GM21447 (cell line): ENCODE measurements at regions not wholly inside any gene's neighbourhood (a gene's known extent, or its start where the extent isn't known, plus 50 kb on each side); places are given as distances from the start of the nearest gene placed in this dataset.
"Not testable (repeated sequence)": the region's sequence is repeated elsewhere in the genome, so short reads cannot be mapped to it uniquely, and the experiment has no call there.

Experiments used
- ATAC-seq: cut with Tn5 transposase; IDR thresholded peaks from one replicate; pipeline ENCODE4 v1.9.1; 2021; ENCODE audit not compliant: unreplicated experiment

- not testable (repeated sequence) for ATAC-seq
These were observed 941.5 kb downstream of the TUBA3C start for GRCh38 chr13:18240086-18240485.

DNA sequence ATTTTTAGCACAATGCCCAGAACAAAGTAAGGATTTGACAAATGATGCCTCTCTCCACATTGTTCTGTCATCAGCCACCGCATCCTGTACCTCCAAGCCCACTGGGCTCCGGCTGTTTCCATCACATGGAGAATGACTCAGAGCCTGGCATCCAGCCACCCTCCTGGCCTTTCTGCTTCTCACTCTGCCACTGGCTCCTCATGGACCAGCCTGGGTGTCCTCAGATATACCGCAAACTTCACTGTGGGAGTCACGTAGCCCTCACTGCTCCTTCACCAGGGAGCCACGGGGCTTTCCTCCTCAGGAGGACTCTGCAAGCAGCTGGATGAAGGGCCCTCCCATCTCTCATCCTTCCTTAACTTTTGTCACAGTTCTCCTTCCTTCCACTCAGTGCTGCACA lies 943.0 kb downstream of the TUBA3C start:
- not testable (repeated sequence) for ATAC-seq

DNA sequence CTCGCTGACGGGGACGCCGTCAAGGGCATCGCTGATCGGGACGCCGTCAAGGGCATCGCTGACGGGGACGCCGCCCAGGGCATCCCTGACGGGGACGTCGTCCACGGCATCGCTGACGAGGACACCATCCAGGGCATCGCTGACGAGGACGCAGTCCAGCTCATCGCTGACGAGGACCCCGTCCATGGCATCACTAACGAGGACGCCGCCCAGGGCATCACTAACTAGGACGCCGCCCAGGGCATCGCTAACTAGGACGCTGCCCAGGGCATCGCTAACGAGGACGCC lies 945.2 kb downstream of the TUBA3C start:
- ATAC-seq, result no peak

DNA sequence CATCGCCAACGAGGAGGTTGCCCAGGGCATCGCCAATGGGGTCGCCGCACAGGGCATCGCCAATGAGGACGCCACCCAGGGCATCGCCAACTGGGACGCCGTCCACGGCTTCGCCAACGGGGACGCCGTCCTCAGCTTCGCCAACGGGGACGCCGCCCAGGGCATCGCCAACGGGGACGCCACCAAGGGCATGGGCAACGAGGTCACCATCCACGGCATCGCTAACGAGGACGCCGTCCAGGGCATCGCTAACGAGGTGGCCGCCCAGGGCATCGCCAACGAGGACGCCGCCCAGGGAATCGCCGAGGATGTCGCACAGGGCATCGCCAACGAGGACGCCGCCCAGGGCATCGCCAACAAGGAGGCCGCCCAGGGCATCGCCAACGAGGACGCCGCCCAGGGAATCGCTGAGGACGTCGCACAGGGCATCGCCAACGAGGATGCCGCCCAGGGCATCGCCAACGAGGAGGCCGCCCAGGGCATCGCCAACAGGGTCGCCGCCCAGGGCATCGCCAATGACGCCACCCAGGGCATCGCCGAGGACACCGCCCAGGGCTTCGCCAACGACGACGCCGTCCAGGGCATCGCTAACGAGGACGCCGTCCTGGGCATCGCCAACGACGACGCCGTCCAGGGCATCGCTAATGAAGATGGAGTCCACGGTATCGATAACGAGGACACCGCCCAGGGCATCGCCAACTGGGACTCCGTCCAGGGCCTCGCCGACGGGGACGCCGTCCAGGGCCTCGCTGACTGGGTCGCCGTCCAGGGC lies 945.7 kb downstream of the TUBA3C start:
- ATAC-seq, result no peak

DNA sequence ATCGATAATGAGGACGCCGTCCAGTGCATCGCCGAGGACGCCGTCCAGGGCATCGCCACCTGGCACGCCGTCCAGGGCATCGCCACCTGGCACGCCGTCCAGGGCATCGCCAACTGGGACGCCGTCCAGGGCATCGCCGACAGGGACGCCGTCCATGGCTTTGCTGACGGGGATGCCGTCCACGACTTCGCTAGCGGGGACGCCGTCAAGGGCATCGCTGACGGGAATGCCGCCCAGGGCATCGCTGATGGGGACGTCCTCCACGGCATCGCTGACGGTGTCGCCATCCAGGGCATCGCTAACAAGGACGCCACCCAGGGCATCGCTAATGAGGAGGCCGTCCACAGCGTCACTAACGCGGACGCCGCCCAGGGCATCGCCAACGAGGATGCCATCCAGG lies 946.5 kb downstream of the TUBA3C start:
- no peak for ATAC-seq

DNA sequence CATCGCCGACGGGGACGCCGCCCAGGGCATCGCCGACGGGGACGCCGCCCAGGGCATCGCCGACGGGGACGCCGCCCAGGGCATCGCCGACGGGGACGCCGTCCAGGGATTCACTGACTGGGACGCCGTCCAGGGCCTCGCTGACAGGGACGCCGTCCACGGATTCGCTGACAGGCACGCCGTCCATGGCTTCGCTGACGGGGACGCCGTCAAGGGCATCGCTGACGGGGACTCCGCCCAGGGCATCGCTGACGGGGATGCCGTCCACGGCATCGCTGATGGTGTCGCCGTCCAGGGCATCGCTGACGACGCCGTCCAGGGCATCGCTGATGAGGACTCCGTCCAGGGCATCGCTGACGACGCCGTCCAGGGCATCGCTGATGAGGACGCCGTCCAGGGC lies 947.2 kb downstream of the TUBA3C start:
- ATAC-seq, result not testable (repeated sequence)

GRCh38 chr13:18233783-18234299 lies 947.8 kb downstream of the TUBA3C start:
- no peak for ATAC-seq

- no peak for ATAC-seq
These were observed 948.4 kb downstream of the TUBA3C start for GRCh38 chr13:18232994-18233782.

GRCh38 chr13:18232298-18232993 lies 949.2 kb downstream of the TUBA3C start:
- ATAC-seq, result no peak

DNA sequence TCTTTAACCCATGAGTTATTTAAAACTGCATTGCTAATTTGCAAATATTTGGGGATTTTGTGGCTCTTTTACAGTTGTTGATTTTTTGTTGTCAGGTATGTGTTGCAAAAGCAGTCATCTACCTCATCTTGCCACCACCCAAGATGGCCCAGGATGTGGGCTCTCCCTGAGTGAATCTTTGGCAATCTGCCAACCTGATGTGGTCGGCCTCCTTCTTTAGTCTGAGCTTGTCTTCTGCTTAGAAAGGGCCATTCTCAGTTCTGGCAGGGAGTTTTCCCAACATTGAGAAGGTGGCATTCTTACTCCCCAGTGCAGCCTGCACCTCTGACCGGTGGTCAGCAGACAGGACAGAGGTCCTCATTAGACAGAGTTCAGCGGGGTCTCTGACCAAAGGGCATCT lies 957.2 kb downstream of the TUBA3C start:
- ATAC-seq, result not testable (repeated sequence)

DNA sequence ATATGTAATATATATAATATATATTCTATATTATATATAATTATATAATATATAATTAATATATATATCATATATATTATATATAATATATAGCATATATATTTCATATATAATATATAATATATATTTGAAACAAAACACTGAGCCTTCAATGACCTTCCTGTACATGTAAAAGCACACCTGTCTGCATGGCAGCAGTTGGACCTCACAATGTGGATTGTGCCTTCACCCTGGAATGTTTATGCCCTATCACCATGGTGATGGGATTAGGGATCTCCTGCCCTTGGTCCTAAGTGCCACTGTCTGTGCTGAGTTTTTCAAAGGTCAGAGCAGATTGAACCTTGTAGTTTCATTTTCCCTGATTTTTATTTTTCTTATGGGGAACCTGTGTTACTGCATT lies 966.9 kb downstream of the TUBA3C start:
- not testable (repeated sequence) for ATAC-seq

- ATAC-seq, result not testable (repeated sequence)
These were observed 968.1 kb downstream of the TUBA3C start for GRCh38 chr13:18213511-18213910.

DNA sequence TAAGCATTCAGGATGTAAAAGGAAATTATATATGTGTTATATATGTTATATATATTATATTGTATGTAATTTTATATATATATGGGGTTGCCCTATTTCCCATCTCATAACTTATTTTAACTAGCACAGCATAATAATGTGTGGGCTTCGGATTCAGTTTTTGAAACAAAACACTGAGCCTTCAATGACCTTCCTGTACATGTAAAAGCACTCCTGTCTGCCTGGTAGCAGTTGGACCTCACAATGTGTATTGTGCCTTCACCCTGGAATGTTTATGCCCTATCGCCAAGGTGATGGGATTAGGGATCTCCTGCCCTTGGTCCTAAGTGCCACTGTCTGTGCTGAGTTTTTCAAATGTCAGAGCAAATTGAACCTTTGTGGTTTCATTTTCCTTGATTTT lies 968.8 kb downstream of the TUBA3C start:
- peak; percentile 29 for ATAC-seq

DNA sequence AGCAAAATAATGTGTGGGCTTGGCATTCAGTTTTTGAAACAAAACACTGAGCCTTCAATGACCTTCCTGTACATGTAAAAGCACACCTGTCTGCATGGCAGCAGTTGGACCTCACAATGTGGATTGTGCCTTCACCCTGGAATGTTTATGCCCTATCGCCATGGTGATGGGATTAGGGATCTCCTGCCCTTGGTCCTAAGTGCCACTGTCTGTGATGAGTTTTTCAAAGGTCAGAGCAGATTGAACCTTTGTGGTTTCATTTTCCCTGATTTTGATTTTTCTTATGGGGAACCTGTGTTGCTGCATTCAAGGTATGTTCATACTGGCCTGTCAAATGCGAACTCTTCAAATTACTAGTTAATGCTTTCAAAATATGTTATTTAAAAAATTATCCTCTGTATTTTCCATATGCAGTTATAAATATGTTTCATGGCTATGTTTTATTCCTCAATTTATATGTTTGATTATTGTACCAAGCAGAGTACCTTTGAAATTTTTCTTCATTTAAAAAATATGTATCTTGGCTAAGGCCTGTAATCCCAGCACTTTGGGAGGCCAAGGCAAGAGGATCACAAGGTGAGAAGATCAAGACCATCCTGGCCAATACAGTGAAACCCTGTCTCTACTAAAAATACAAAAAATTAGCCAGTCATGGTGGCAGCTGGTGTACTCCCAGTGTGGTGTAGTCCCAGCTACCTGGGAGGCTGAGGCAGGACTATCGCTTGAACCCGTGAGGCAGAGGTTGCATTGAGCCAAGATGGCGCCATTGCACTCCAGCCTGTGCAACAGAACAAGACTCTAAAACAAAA lies 969.7 kb downstream of the TUBA3C start:
- peak; percentile 92 for ATAC-seq

DNA sequence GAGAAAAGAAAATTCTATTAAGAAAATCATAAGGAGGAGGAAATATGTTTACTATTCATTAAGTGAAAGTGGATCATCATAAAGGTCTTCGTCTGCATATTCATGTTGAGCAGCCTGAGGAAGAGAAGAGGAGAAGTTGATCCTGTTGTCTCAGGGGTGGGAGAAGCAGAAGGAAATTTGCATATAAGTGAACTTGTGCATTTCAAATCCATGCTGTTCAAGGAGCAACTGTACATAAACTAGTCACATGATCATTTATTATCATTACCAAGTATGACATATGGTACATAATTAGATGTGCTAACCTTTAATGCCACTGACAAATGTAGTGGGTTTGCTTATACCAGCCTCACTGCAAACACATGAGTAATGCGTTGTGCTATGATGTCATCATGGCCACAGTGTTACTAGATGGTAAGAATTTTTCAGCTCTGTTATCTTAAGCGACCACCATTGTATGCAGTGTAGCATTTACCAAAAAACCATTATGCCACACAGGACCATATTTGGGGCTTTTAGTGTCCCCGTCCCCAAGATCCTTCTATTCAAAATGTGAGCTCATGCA lies 976.9 kb downstream of the TUBA3C start:
- ATAC-seq, result not testable (repeated sequence)

GRCh38 chr13:18195365-18195678 lies 986.3 kb downstream of the TUBA3C start:
- ATAC-seq, result not testable (repeated sequence)

GRCh38 chr13:18194631-18195364 lies 986.8 kb downstream of the TUBA3C start:
- ATAC-seq, result not testable (repeated sequence)

GRCh38 chr13:18194104-18194503 lies 987.5 kb downstream of the TUBA3C start:
- ATAC-seq, result not testable (repeated sequence)
